GM23248 (cell line): ENCODE measurements at regions not wholly inside any gene's neighbourhood (a gene's known extent, or its start where the extent isn't known, plus 50 kb on each side); places are given as distances from the start of the nearest gene placed in this dataset.

Experiments
- DNase-seq: peaks from one replicate; pipeline ENCODE4 v3.0.0-alpha.2; 2015
- H2AFZ ChIP-seq: fragments of 200-600 bp; sonication (generic); 2 replicates; pipeline ENCODE4 v1.6.1; 2016; ENCODE audit warnings: antibody characterized with exemption
- H3F3A ChIP-seq: fragments of 200-600 bp; sonication (generic); 2 replicates; pipeline ENCODE4 v1.6.1; 2016; ENCODE audit warnings: mild to moderate bottlenecking, antibody characterized with exemption, mixed run types; ENCODE audit not compliant: insufficient read depth
- H3K27ac ChIP-seq: fragments of 200-600 bp; sonication (generic); 2 replicates; pipeline ENCODE4 v1.5.1; 2016; ENCODE audit warnings: mild to moderate bottlenecking
- H3K27me3 ChIP-seq: fragments of 200-600 bp; sonication (generic); replicated peaks from 2 replicates; pipeline ENCODE4 v1.6.1; 2016; ENCODE audit warnings: mild to moderate bottlenecking; ENCODE audit not compliant: insufficient read depth
- H3K36me3 ChIP-seq: fragments of 200-600 bp; sonication (generic); 2 replicates; pipeline ENCODE4 v1.6.1; 2016; ENCODE audit warnings: low read depth, mild to moderate bottlenecking
- H3K4me1 ChIP-seq: fragments of 200-600 bp; sonication (generic); 2 replicates; pipeline ENCODE4 v1.6.1; 2016; ENCODE audit warnings: mild to moderate bottlenecking; ENCODE audit not compliant: insufficient read depth
- H3K4me2 ChIP-seq: fragments of 200-600 bp; sonication (generic); one replicate; pipeline ENCODE4 v1.6.1; 2016; ENCODE audit warnings: mild to moderate bottlenecking; ENCODE audit not compliant: unreplicated experiment
- H3K4me3 ChIP-seq: fragments of 200-600 bp; sonication (generic); 2 replicates; pipeline ENCODE4 v1.5.1; 2016; ENCODE audit warnings: mild to moderate bottlenecking
- H3K79me2 ChIP-seq: fragments of 200-600 bp; sonication (generic); 2 replicates; pipeline ENCODE4 v1.6.1; 2016; ENCODE audit warnings: mild to moderate bottlenecking; ENCODE audit not compliant: insufficient read depth
- H3K9ac ChIP-seq: fragments of 200-600 bp; sonication (generic); 2 replicates; pipeline ENCODE4 v1.6.1; 2016; ENCODE audit warnings: mild to moderate bottlenecking
- H3K9me2 ChIP-seq: fragments of 200-600 bp; sonication (generic); 2 replicates; pipeline ENCODE4 v1.6.1; 2016; ENCODE audit warnings: mixed run types, mild to moderate bottlenecking, moderate library complexity; ENCODE audit not compliant: insufficient read depth
- H3K9me3 ChIP-seq: fragments of 200-600 bp; sonication (generic); one replicate; pipeline ENCODE4 v1.6.1; 2017; ENCODE audit warnings: low read depth
- H4K20me1 ChIP-seq: fragments of 200-600 bp; sonication (generic); 2 replicates; pipeline ENCODE4 v1.6.0; 2016; ENCODE audit not compliant: insufficient read depth
- EZH2 ChIP-seq: fragments of 200-600 bp; sonication (generic); IDR thresholded peaks from 2 replicates; pipeline ENCODE4 v1.6.1; 2018; ENCODE audit warnings: antibody characterized with exemption, mild to moderate bottlenecking; ENCODE audit not compliant: insufficient read depth, poor library complexity, severe bottlenecking
- EZH2phosphoT487 ChIP-seq: fragments of 200-600 bp; sonication (generic); IDR thresholded peaks from 2 replicates; pipeline ENCODE4 v1.6.1; 2018; ENCODE audit warnings: antibody characterized with exemption, moderate library complexity, mild to moderate bottlenecking, low read depth; ENCODE audit not compliant: insufficient read depth
- WGBS, 2 experiments: methylation state at CpG; one replicate each; pipeline ENCODE4 v1.1.6; 2015 to 2017; ENCODE audit warnings: low lambda C conversion rate in 2 of 2, low coverage in 1 of 2; ENCODE audit errors: missing lambda C conversion rate in 2 of 2; 5-methylcytosine and 5-hydroxymethylcytosine counted together
- in situ Hi-C: fragments of 300-500 bp; cut with MboI; formaldehyde crosslinking; loops from 2 replicates; pipeline ENCODE4 v1.15.0; 2020

GRCh38 chr5:152990217-152990616 lies 500.3 kb upstream of the GRIA1 start:
- no peaks in the 10 kb centered on the region for H3F3A ChIP-seq
- in situ Hi-C loops: no loop called here
- no peaks in the 10 kb centered on the region for H3K27me3 ChIP-seq
- H2AFZ ChIP-seq: no peak overlapping the region
- H3K27ac ChIP-seq: no peak overlapping the region
- no peaks in the 10 kb centered on the region for H3K9me3 ChIP-seq
- H3K4me2 ChIP-seq: no peak overlapping the region
- no peaks in the 10 kb centered on the region for H3K9me2 ChIP-seq
- H4K20me1 ChIP-seq: no peaks in the 10 kb centered on the region
- WGBS, 2 experiments: 17 to 25% methylated on average over 2 of the region's 2 CpGs
- TF ChIP-seq EZH2phosphoT487 (no peak), EZH2 (no peak)
- no peaks in the 10 kb centered on the region for H3K4me1 ChIP-seq
- no peak overlapping the region for H3K9ac ChIP-seq
- no peak for DNase-seq
- H3K4me3 ChIP-seq: no peak overlapping the region
- no peaks in the 10 kb centered on the region for H3K36me3 ChIP-seq
- no peaks in the 10 kb centered on the region for H3K79me2 ChIP-seq

GRCh38 chr5:152990649-152991048 lies 499.8 kb upstream of the GRIA1 start:
- DNase-seq: no peak
- Histone ChIP-seq H3K36me3 (no peaks in the 10 kb centered on the region), H3K27me3 (no peaks in the 10 kb centered on the region), H3K4me2 (no peak overlapping the region), H4K20me1 (no peaks in the 10 kb centered on the region), H3K9me3 (no peaks in the 10 kb centered on the region), H2AFZ (no peak overlapping the region), H3K9ac (no peak overlapping the region), H3K79me2 (no peaks in the 10 kb centered on the region), H3K4me1 (no peaks in the 10 kb centered on the region), H3K4me3 (no peak overlapping the region), H3F3A (no peaks in the 10 kb centered on the region), H3K9me2 (no peaks in the 10 kb centered on the region), H3K27ac (no peak overlapping the region)
- 15 to 18% methylated on average over 2 of the region's 2 CpGs for WGBS, 2 experiments
- no peak for TF ChIP-seq EZH2
- no peak for TF ChIP-seq EZH2phosphoT487
- in situ Hi-C loops: no loop called here

- H3K27me3 ChIP-seq: no peaks in the 10 kb centered on the region
- in situ Hi-C loops: no loop called here
- H3F3A ChIP-seq: no peaks in the 10 kb centered on the region
- DNase-seq: no peak
- H2AFZ ChIP-seq: no peak overlapping the region
- no peaks in the 10 kb centered on the region for H3K9me3 ChIP-seq
- no peak for TF ChIP-seq EZH2
- TF ChIP-seq EZH2phosphoT487: no peak
- H4K20me1 ChIP-seq: no peaks in the 10 kb centered on the region
- no peaks in the 10 kb centered on the region for H3K79me2 ChIP-seq
- H3K36me3 ChIP-seq: no peaks in the 10 kb centered on the region
- H3K4me1 ChIP-seq: no peaks in the 10 kb centered on the region
- WGBS, 2 experiments: 30 to 38% methylated on average over 5 of the region's 5 CpGs
- no peak overlapping the region for H3K27ac ChIP-seq
- no peak overlapping the region for H3K4me2 ChIP-seq
- no peak overlapping the region for H3K4me3 ChIP-seq
- H3K9ac ChIP-seq: no peak overlapping the region
- H3K9me2 ChIP-seq: no peaks in the 10 kb centered on the region
Observed at GRCh38 chr5:152994033-152994680, 496.3 kb upstream of the GRIA1 start.

GRCh38 chr5:152995214-152995725 lies 495.2 kb upstream of the GRIA1 start:
- no peaks in the 10 kb centered on the region for H3K4me1 ChIP-seq

GRCh38 chr5:153005711-153006110 lies 484.8 kb upstream of the GRIA1 start:
- in situ Hi-C loops: no loop called here
- WGBS, 2 experiments: 23 to 30% methylated on average over 2 of the region's 2 CpGs
- H3K79me2 ChIP-seq: no peaks in the 10 kb centered on the region

More at GRCh38 chr5:152995214-152995725, 495.2 kb upstream of the GRIA1 start:
- Histone ChIP-seq H3K27ac (no peak overlapping the region), H2AFZ (no peak overlapping the region), H3K9me3 (no peaks in the 10 kb centered on the region), H3K79me2 (no peaks in the 10 kb centered on the region), H3K4me3 (no peak overlapping the region), H3K9ac (no peak overlapping the region), H3K4me2 (no peak overlapping the region), H4K20me1 (no peaks in the 10 kb centered on the region), H3K9me2 (no peaks in the 10 kb centered on the region), H3K27me3 (no peaks in the 10 kb centered on the region), H3K36me3 (no peaks in the 10 kb centered on the region), H3F3A (no peaks in the 10 kb centered on the region)
- TF ChIP-seq EZH2phosphoT487: no peak
- no peak for TF ChIP-seq EZH2
- WGBS, 2 experiments: 0% methylated on average over 1 of the region's 1 CpG
- DNase-seq: no peak
- in situ Hi-C loops: no loop called here

More at GRCh38 chr5:153005711-153006110, 484.8 kb upstream of the GRIA1 start:
- no peaks in the 10 kb centered on the region for H3F3A ChIP-seq
- no peaks in the 10 kb centered on the region for H3K9me3 ChIP-seq
- no peaks in the 10 kb centered on the region for H3K27me3 ChIP-seq
- H3K9ac ChIP-seq: no peak overlapping the region
- no peaks in the 10 kb centered on the region for H3K4me1 ChIP-seq
- no peak for DNase-seq
- TF ChIP-seq EZH2phosphoT487 (no peak), EZH2 (no peak)
- no peaks in the 10 kb centered on the region for H3K9me2 ChIP-seq
- no peak overlapping the region for H3K4me3 ChIP-seq
- no peak overlapping the region for H3K27ac ChIP-seq
- no peaks in the 10 kb centered on the region for H3K36me3 ChIP-seq
- H3K4me2 ChIP-seq: no peak overlapping the region
- no peaks in the 10 kb centered on the region for H4K20me1 ChIP-seq
- no peak overlapping the region for H2AFZ ChIP-seq
